H1 (cell line): ENCODE measurements at regions not wholly inside any gene's neighbourhood (a gene's known extent, or its start where the extent isn't known, plus 50 kb on each side); places are given as distances from the start of the nearest gene placed in this dataset.

Source experiments
- ASH2L ChIP-seq: fragments of 200-600, 300-600 bp; sonication (generic); IDR thresholded peaks from one replicate; pipeline ENCODE4 v1.7.1; 2017; ENCODE audit warnings: low read length
- CREB1 ChIP-seq: IDR thresholded peaks from 2 replicates; pipeline ENCODE4 v1.6.1; 2012; ENCODE audit warnings: inconsistent platforms
- JUND ChIP-seq: IDR thresholded peaks from 2 replicates; pipeline ENCODE4 v1.6.1; 2011; ENCODE audit warnings: mild to moderate bottlenecking, improper control_type of control experiment, low read length
- POLR2AphosphoS5 ChIP-seq: IDR thresholded peaks from 2 replicates; pipeline ENCODE4 v1.6.1; 2011; ENCODE audit warnings: low read depth, low read length
- SIRT6 ChIP-seq: IDR thresholded peaks from one replicate; pipeline ENCODE4 v1.7.1; 2012; ENCODE audit warnings: low read length, inconsistent platforms
- YY1 ChIP-seq: IDR thresholded peaks from 2 replicates; pipeline ENCODE4 v1.6.1; 2011; ENCODE audit warnings: low read depth, mild to moderate bottlenecking, low read length
- TF ChIP-seq, protein P1 (sequence below): fragments of 300-600 bp; sonication (generic); IDR thresholded peaks from 2 replicates; pipeline ENCODE4 v1.7.1; 2012; ENCODE audit warnings: low read length, moderate library complexity, mild to moderate bottlenecking, inconsistent platforms; ENCODE audit not compliant: insufficient replicate concordance

DNA sequence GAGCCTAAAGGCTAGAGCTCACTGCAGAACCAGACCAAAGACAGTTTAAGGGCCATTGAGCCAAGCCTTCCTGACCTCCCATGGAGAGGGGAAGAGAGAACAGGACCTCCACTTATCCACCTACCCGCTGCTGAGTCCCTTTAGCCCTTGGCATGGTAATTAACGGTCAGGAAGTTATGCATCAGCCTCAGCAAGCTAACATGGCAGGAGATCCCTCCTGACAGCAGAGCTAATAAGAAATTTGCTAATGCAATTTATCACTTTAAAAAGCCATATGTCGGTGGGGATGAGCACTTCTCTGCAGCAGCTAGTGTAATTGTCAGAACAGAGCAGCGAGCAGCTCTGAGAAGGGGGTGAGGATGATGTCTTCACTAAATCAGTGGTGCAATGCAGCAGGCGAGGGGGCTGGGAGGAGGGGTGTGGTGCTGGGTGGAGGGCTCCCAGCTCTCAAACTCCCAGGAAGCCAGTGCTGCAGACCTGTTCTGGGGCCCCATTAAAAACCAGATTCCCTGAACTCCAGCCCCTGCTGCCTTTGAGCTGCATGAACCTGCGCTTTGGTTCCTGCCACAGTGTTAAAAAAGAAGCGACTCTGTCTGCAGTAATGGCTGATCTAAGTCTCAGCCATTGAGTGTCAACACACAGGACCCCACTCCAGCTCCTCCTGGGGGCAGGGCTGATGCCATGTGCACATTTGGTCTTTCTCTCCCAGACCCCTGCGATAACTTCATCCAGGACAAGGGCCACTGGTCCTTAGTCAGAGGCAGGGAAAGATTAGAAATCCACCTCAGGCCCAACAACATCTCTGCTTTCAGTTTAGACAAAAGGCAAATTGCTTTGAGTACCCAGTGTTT, 63.0 kb upstream of the CALM2 start (continued):
- TF ChIP-seq POLR2AphosphoS5: no peak
- no peak for TF ChIP-seq JUND
- TF ChIP-seq, protein P1, sequence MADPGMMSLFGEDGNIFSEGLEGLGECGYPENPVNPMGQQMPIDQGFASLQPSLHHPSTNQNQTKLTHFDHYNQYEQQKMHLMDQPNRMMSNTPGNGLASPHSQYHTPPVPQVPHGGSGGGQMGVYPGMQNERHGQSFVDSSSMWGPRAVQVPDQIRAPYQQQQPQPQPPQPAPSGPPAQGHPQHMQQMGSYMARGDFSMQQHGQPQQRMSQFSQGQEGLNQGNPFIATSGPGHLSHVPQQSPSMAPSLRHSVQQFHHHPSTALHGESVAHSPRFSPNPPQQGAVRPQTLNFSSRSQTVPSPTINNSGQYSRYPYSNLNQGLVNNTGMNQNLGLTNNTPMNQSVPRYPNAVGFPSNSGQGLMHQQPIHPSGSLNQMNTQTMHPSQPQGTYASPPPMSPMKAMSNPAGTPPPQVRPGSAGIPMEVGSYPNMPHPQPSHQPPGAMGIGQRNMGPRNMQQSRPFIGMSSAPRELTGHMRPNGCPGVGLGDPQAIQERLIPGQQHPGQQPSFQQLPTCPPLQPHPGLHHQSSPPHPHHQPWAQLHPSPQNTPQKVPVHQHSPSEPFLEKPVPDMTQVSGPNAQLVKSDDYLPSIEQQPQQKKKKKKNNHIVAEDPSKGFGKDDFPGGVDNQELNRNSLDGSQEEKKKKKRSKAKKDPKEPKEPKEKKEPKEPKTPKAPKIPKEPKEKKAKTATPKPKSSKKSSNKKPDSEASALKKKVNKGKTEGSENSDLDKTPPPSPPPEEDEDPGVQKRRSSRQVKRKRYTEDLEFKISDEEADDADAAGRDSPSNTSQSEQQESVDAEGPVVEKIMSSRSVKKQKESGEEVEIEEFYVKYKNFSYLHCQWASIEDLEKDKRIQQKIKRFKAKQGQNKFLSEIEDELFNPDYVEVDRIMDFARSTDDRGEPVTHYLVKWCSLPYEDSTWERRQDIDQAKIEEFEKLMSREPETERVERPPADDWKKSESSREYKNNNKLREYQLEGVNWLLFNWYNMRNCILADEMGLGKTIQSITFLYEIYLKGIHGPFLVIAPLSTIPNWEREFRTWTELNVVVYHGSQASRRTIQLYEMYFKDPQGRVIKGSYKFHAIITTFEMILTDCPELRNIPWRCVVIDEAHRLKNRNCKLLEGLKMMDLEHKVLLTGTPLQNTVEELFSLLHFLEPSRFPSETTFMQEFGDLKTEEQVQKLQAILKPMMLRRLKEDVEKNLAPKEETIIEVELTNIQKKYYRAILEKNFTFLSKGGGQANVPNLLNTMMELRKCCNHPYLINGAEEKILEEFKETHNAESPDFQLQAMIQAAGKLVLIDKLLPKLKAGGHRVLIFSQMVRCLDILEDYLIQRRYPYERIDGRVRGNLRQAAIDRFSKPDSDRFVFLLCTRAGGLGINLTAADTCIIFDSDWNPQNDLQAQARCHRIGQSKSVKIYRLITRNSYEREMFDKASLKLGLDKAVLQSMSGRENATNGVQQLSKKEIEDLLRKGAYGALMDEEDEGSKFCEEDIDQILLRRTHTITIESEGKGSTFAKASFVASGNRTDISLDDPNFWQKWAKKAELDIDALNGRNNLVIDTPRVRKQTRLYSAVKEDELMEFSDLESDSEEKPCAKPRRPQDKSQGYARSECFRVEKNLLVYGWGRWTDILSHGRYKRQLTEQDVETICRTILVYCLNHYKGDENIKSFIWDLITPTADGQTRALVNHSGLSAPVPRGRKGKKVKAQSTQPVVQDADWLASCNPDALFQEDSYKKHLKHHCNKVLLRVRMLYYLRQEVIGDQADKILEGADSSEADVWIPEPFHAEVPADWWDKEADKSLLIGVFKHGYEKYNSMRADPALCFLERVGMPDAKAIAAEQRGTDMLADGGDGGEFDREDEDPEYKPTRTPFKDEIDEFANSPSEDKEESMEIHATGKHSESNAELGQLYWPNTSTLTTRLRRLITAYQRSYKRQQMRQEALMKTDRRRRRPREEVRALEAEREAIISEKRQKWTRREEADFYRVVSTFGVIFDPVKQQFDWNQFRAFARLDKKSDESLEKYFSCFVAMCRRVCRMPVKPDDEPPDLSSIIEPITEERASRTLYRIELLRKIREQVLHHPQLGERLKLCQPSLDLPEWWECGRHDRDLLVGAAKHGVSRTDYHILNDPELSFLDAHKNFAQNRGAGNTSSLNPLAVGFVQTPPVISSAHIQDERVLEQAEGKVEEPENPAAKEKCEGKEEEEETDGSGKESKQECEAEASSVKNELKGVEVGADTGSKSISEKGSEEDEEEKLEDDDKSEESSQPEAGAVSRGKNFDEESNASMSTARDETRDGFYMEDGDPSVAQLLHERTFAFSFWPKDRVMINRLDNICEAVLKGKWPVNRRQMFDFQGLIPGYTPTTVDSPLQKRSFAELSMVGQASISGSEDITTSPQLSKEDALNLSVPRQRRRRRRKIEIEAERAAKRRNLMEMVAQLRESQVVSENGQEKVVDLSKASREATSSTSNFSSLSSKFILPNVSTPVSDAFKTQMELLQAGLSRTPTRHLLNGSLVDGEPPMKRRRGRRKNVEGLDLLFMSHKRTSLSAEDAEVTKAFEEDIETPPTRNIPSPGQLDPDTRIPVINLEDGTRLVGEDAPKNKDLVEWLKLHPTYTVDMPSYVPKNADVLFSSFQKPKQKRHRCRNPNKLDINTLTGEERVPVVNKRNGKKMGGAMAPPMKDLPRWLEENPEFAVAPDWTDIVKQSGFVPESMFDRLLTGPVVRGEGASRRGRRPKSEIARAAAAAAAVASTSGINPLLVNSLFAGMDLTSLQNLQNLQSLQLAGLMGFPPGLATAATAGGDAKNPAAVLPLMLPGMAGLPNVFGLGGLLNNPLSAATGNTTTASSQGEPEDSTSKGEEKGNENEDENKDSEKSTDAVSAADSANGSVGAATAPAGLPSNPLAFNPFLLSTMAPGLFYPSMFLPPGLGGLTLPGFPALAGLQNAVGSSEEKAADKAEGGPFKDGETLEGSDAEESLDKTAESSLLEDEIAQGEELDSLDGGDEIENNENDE: no peak
- peak; percentile 34; the same call in 1 of the 2 replicates for TF ChIP-seq YY1
- no peak for TF ChIP-seq SIRT6
- TF ChIP-seq ASH2L: no peak
- no peak for TF ChIP-seq CREB1
